COLO668 (cell line): ENCODE measurements at regions not wholly inside any gene's neighbourhood (a gene's known extent, or its start where the extent isn't known, plus 50 kb on each side); places are given as distances from the start of the nearest gene placed in this dataset.

Experiments used
- DNase-seq: peaks from one replicate; lab custom pipeline; 2025; ENCODE audit not compliant: unreplicated experiment; lab: John Stamatoyannopoulos, UW

DNA sequence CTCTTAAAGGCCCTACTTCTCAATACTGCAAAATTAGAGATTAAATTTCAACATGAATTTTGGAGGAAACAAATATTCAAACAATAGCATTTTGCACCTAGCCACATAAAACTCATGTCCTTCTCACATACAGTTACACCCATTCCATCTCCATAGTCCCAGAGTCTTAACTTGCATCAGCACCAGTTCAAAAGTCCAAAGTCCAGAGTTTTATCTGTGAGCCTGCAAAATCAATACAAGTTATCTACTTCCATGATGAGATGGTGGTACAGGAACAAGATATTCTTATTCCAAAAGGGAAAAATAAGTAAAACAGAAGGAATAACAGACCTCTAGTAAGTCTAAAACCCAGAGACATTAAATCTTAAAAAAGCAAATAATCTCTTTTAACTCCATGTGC lies 686.0 kb upstream of the ADGRL4 start:
- DNase-seq, result no peak

GRCh38 chr1:79688932-79689331 lies 682.4 kb upstream of the ADGRL4 start:
- no peak for DNase-seq

- no peak for DNase-seq
These were observed 676.9 kb upstream of the ADGRL4 start for GRCh38 chr1:79683420-79683819.

- no peak for DNase-seq
These were observed 675.9 kb upstream of the ADGRL4 start for GRCh38 chr1:79682478-79682877.

DNA sequence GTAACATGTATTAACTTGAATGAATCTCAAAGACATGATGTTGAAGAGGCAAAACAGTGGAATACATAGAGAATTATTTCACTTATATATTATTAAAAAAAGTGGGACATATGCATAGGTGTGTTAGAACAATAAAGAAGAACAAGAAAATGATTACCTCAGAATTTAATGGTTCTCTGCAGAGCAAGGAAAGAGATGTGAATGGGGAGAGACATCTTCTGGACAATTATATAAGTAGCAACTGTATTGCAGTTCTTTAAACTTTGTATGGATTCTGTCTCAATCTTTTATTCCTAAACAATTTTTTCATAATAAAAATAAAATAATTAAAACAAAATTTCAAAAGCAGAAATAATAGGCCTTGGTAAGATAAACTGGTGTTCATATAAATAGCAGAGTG lies 674.9 kb upstream of the ADGRL4 start:
- no peak for DNase-seq

DNA sequence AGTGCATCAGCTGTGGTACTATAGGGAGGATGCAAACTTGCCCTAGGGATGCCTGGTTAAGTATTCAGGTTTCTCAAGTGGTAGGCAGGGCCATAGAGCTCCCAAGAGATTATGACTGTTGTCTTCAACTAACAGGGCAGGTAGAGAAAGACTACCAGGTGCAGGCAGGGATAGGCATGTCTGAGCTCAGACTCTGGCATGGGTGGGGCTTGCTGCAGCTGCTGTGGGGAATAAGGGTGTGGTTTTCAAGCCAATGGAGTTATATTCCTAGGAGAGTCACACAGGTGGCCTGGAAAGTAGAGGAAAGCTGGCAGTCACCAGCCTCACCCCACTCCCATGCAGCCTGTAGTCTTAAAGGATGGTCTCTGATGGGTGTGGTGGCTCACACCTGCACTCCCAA lies 673.4 kb upstream of the ADGRL4 start:
- DNase-seq, result peak; percentile 38

DNA sequence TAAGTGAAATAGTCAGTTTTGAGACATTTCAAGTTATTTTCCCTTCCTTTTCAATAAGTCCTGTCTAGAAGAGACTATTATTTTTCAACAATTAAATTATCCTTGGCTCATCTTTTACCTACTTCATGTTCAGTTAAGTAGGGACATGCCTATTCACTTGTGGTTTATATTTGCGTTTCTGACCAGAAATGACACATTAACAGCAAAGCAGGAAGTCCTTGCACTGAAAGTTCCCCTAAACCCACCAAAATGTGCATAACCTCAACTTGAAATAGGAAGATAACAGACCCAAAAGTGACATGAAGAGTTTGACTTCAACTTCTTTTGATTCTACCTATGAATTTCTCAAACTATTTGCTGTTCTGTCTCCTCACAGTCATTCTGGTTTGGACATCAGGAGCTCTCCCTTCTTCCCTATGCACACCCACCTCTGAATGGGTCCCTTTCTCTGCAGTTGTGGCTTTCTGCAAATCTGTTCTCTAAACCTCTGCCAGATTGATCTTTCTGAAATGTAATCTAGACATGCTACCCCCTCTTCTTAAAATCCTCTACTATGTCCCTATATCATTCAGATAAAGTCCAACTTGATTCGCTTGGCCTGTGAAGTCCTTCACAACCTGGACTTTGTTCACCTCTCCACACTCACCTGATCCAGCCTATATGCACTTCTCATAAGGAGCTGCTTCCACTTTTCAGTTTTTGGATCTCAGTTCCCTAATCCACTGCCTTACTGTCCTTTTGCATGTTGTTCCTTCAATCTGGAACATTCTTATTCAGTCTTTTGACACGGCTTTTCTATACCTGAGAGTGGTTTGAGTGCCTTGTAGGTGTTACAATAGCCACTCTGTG lies 661.5 kb upstream of the ADGRL4 start:
- DNase-seq, result no peak

DNA sequence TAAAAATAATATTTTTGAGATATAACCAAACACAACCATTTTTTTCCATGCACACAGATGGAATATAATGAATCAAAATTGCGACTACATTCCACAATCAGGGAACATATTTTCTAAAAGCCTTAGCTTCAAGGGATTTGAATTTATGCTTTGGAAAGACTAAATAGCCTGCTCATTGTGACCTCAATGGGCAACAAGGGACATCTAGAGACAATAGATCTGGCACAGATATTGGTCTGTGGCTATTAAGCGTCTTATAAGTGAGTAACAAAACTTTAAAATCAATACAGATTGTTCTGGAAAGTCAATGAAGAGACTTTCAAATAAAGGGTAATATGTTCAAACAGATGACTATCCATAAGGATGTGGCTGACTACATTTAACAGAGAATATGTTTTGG lies 660.6 kb upstream of the ADGRL4 start:
- DNase-seq, result no peak

- no peak for DNase-seq
These were observed 657.4 kb upstream of the ADGRL4 start for GRCh38 chr1:79663916-79664315.

DNA sequence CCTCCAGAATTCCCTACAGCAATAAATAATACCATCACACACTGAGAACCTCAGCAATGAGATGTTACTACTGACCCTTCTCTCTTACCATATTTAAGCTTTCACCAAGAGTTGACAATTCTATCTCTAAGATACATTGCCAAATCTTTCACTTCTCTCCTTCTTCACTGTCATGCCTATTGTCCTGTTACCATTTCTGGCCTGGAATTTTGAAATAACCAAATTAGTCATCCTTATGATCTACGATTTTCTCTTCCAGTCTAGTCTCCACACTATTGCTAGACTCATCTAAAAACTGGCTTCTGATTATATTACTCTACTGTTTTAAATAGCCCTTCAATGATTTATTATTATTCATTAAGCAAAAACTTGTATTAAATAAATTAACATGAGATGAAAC lies 656.1 kb upstream of the ADGRL4 start:
- no peak for DNase-seq

GRCh38 chr1:79660129-79660528 lies 653.6 kb upstream of the ADGRL4 start:
- DNase-seq, result no peak

DNA sequence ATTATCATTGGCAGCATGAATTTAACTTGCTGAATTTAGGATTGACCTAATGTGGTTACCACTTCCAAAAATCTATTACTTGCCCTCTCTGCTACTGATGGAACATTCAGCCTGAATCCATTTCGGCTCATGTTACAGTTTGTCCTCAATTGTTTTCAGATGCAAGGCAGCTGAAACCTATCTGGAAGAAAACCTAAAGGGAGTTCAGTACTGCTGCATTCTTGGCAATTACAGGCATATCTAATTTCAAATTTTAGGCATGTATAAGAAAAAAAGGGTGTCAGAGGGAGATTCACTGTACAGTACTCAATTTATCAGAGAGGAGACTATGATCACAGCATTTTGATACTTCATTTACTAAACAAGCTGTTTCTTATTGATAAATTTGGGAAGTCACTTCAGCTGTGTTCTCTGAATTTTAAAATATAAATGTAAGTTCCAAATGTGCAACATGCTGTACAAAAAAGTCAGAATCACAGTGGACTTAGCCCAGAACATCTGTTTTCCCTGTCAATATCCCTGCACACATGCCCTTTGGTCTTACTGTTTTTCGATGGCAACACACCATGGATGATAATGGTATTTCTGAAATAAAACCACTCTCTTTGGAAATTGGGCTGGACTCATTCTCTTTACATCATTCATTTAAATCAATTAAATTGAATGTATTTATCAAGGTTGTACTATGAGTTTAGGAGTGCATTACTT lies 651.6 kb upstream of the ADGRL4 start:
- no peak for DNase-seq

GRCh38 chr1:79655876-79656275 lies 649.3 kb upstream of the ADGRL4 start:
- no peak for DNase-seq

DNA sequence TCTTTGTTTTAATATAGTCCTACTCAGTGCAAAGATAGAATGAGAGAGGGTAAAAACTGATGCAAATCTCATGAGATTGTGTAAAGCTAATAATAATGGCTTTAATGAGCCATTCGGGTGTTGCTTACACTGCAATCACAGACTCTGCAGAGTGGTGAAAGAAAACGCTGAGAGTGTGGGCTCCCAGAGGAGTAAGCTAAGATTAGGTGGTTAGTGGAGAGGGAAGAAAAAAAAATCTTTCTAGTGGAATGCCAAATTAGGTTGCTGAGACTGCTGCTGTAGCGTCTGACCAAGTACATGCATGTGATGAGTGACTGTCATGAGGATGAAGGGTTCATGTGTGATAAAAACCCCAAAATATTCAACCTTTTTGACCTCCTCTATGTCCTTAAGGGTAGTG lies 645.9 kb upstream of the ADGRL4 start:
- no peak for DNase-seq

DNA sequence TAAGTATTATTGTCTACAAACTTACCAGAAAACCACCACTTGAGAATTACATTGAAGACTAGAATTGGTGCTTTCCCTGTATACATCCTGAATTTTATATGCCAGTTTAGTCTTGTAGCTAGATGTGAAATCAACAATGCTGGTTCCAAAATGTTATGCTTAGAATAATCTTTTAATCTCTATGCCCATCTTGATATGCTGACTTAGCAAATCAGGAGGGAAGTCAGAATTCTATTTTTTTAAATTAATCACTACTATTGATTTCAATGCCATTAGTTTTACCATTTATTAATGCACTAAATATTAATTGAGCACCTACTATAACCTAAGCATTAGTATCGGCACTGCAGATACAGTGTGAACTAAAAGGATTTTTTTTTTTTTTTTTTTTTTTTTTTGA lies 641.6 kb upstream of the ADGRL4 start:
- DNase-seq, result no peak

GRCh38 chr1:79646880-79647279 lies 640.4 kb upstream of the ADGRL4 start:
- no peak for DNase-seq

DNA sequence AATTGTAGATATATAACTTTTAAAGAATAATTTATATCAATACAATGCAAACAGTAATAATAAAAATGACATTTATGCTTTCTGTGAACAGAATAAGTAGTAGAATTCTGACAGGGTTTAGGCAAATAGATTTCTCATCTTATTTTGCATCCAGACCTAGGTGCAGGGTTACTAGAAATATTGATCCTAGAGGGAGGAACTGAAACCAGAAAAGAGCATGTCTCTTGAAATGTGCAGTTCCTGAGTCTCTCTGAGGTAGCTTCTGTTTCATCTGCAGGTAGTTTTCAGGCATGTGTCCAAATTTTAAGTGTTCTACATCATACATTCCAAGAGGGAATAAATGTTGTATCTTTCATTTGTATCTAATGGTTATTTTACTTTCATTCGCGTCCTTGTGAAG lies 631.9 kb upstream of the ADGRL4 start:
- no peak for DNase-seq

GRCh38 chr1:79633456-79633855 lies 626.9 kb upstream of the ADGRL4 start:
- no peak for DNase-seq

DNA sequence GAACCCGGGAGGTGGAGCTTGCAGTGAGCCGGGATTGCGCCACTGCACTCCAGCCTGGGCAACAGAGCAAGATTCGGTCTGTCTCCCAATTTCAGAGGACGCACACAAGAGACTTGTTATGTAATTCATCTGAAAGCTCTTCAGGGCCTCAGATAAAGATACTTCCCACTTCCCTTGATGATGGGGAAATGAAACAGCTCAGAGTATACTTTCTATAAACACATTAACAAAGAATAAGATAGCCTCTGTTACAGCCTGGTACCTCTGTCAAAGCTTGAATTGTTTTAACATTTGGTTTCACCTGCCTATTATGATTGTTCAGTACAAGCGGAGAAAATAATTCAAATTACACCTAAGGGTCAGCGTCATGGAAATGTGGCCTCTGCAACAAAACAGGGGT lies 622.9 kb upstream of the ADGRL4 start:
- no peak for DNase-seq

- DNase-seq, result no peak
These were observed 611.2 kb upstream of the ADGRL4 start for GRCh38 chr1:79617777-79618176.

DNA sequence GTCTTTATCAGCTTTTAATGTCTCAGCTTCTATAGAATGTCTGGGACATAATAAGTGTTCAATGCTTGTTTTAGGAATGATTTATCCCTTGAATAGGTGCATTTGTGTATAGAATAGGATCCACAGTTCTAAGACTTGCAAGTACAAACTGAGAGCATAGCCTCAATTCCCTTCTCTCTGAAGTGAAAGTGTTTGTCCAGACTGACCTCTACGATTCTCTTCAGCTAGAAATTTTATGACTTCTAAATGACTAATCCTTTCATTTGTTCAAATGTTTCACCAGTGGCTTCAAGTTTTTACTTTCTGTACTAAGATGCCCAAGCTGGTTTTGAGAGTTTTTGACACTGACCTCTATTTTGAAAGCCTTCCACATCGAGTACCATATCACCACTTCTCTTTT lies 608.2 kb upstream of the ADGRL4 start:
- no peak for DNase-seq

- DNase-seq, result no peak
These were observed 607.6 kb upstream of the ADGRL4 start for GRCh38 chr1:79614106-79614505.

DNA sequence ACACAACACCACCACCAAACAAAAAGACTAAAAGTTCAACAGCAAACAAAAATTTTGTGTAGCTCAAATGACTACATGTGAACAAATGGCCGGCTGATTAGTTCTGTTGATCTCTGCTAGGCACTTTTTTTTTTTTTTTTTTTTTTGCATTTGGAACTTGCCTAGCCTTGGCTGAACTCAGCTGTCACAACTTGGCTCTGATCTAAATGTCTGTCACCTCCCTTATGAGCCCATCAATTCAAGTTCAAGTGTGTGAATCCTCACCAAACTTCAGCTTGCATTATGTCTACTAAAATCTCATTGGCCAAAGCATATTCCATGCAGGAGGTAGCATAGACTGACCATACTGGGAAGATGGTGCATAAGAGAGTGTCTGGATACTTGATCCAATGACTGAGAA lies 606.5 kb upstream of the ADGRL4 start:
- no peak for DNase-seq
